HCT116 (cell line): ENCODE measurements at regions not wholly inside any gene's neighbourhood (a gene's known extent, or its start where the extent isn't known, plus 50 kb on each side); places are given as distances from the start of the nearest gene placed in this dataset.

Experiments used
- ATAC-seq: fragments of 200-7000 bp; cut with Tn5 transposase; 2 replicates; pipeline ENCODE4 v1.9.1; 2020; ENCODE audit warnings: mild to moderate bottlenecking, moderate library complexity
- BruUV-seq: library from RNA; stranded (reverse); fragments of 400-500 nt; replicated peaks from 2 replicates; lab custom pipeline; 2021; lab: Mats Ljungman, UMichigan
- CTCF ChIA-PET: fragments of 300-600 bp; sonication (Branson Sonifier 250); formaldehyde crosslinking; loops from one replicate; lab custom pipeline; 2021; ENCODE audit warnings: antibody characterized with exemption; lab: Charles Lee
- POLR2A ChIA-PET: fragments of 300-600, 350-600 bp; sonication (Branson Sonifier 250); formaldehyde crosslinking; loops from one replicate; lab custom pipeline; 2021; ENCODE audit warnings: antibody characterized with exemption; lab: Charles Lee
- RAD21 ChIA-PET, 2 experiments: fragments of 300-600 bp; sonication (Branson Sonifier 250); formaldehyde crosslinking; loops; one replicate each; lab custom pipeline; 2023; ENCODE audit warnings: low total read pairs in 2 of 2; ENCODE audit not compliant: uncharacterized antibody in 2 of 2, unreplicated experiment in 2 of 2, low non-redundant PET in 1 of 2; lab: Charles Lee
- DNase-seq: peaks from one replicate; pipeline ENCODE4 v3.0.0-alpha.2; 2010; ENCODE audit warnings: low read depth, low spot score
- H2AFZ ChIP-seq: fragments of 200-600 bp; shearing (Covaris generic), sonication (generic); 2 replicates; pipeline ENCODE4 v1.6.1; 2017; ENCODE audit warnings: low read depth, mixed run types, mixed read lengths, antibody characterized with exemption, low read length; ENCODE audit not compliant: poor library complexity, severe bottlenecking
- H3K27ac ChIP-seq: 2 replicates; pipeline ENCODE4 v1.5.1; 2012; ENCODE audit warnings: low read depth, low read length
- H3K27me3 ChIP-seq: fragments of 200-600 bp; sonication (generic); 2 replicates; pipeline ENCODE4 v1.6.1; 2016; ENCODE audit warnings: mixed run types, low read length, mixed read lengths; ENCODE audit not compliant: insufficient read depth
- H3K36me3 ChIP-seq, 2 experiments: fragments of 200-500 bp in 1 of 2; fragments of 200-600 bp in 1 of 2; sonication (Bioruptor generic) in 1 of 2; sonication (generic) in 1 of 2; 2 replicates each; pipeline versions ENCODE4 v1.5.1 to v1.6.1; 2014 to 2016; ENCODE audit warnings: low read length in 2 of 2, inconsistent platforms in 1 of 2, mixed read lengths in 1 of 2, mixed run types in 1 of 2; ENCODE audit not compliant: insufficient read depth in 2 of 2, control insufficient read depth in 1 of 2
- H3K4me1 ChIP-seq, 2 experiments: fragments of 200-600 bp in 1 of 2; sonication (generic) in 1 of 2; 2 replicates each; pipeline versions ENCODE4 v1.5.1 to v1.6.1; 2012 to 2017; ENCODE audit warnings: low read length in 2 of 2, inconsistent platforms in 1 of 2, mild to moderate bottlenecking in 1 of 2, mixed read lengths in 1 of 2, mixed run types in 1 of 2, moderate library complexity in 1 of 2; ENCODE audit not compliant: insufficient read depth in 2 of 2, control insufficient read depth in 1 of 2
- H3K4me2 ChIP-seq: fragments of 200-600 bp; sonication (generic); 2 replicates; pipeline ENCODE4 v1.6.1; 2017; ENCODE audit warnings: mixed run types, low read length, mixed read lengths
- H3K4me3 ChIP-seq, 2 experiments: fragments of 200-600 bp in 1 of 2; sonication (generic) in 1 of 2; replicated peaks in 1 of 2; 2 replicates each; pipeline ENCODE4 v1.5.1; 2011 to 2016; ENCODE audit warnings: low read length in 2 of 2, control low read depth in 1 of 2, low read depth in 1 of 2, mild to moderate bottlenecking in 1 of 2, mixed read lengths in 1 of 2, mixed run types in 1 of 2
- H3K79me2 ChIP-seq: fragments of 200-600 bp; sonication (generic); 2 replicates; pipeline ENCODE4 v1.6.1; 2017; ENCODE audit warnings: mild to moderate bottlenecking, mixed run types, low read length, moderate library complexity, mixed read lengths; ENCODE audit not compliant: insufficient read depth
- H3K9ac ChIP-seq: fragments of 200-600 bp; sonication (generic); 2 replicates; pipeline ENCODE4 v1.6.1; 2016; ENCODE audit warnings: low read length, mixed read lengths
- H3K9me2 ChIP-seq: fragments of 200-600 bp; sonication (generic), shearing (Covaris generic); 2 replicates; pipeline ENCODE4 v1.6.1; 2017; ENCODE audit warnings: mixed run types, mild to moderate bottlenecking, moderate library complexity; ENCODE audit not compliant: insufficient read depth
- H3K9me3 ChIP-seq, 2 experiments: fragments of 200-500 bp in 1 of 2; fragments of 200-600 bp in 1 of 2; sonication (Bioruptor generic) in 1 of 2; sonication (generic) in 1 of 2; 2 replicates each; pipeline ENCODE4 v1.6.1; 2014 to 2017; ENCODE audit warnings: low read length in 2 of 2, mixed read lengths in 2 of 2, inconsistent platforms in 1 of 2, low read depth in 1 of 2, mild to moderate bottlenecking in 1 of 2, mixed run types in 1 of 2, moderate library complexity in 1 of 2; ENCODE audit not compliant: control insufficient read depth in 1 of 2, insufficient read depth in 1 of 2
- H4K20me1 ChIP-seq: fragments of 200-600 bp; sonication (generic), shearing (Covaris generic); 2 replicates; pipeline ENCODE4 v1.6.1; 2017; ENCODE audit warnings: mixed run types, mild to moderate bottlenecking, moderate library complexity; ENCODE audit not compliant: insufficient read depth
- CBX3 ChIP-seq: IDR thresholded peaks from 2 replicates; pipeline ENCODE4 v1.6.1; 2012; ENCODE audit warnings: low read depth
- EGR1 ChIP-seq: IDR thresholded peaks from 2 replicates; pipeline ENCODE4 v1.6.1; 2012; ENCODE audit warnings: low read depth
- FOSL1 ChIP-seq: IDR thresholded peaks from 2 replicates; pipeline ENCODE4 v1.6.1; 2012; ENCODE audit warnings: low read depth
- RAD21 ChIP-seq: IDR thresholded peaks from 2 replicates; pipeline ENCODE4 v1.6.1; 2012; ENCODE audit warnings: low read depth, mild to moderate bottlenecking
- SP1 ChIP-seq: IDR thresholded peaks from 2 replicates; pipeline ENCODE4 v1.6.1; 2012; ENCODE audit warnings: low read depth
- SRF ChIP-seq: IDR thresholded peaks from 2 replicates; pipeline ENCODE4 v1.6.1; 2012; ENCODE audit warnings: low read depth
- ZFX ChIP-seq: fragments of 450-650 bp; IDR thresholded peaks from 2 replicates; pipeline ENCODE4 v1.6.1; 2017
- ZNF274 ChIP-seq: fragments of 200-500 bp; sonication (Bioruptor generic); IDR thresholded peaks from 2 replicates; pipeline ENCODE4 v1.6.1; 2014; ENCODE audit warnings: mild to moderate bottlenecking, low read depth, low read length, inconsistent platforms
- intact Hi-C: fragments of 100-400 bp; cut with micrococcal nuclease; formaldehyde crosslinking; loops from 2 replicates; pipeline ENCODE4 v1.10.0; 2022
- TF ChIP-seq, protein P1 (sequence below), 3 experiments: fragments of 200-600 bp in 1 of 3; sonication (generic) in 1 of 3; IDR thresholded peaks in 2 of 3; conservative IDR thresholded peaks in 1 of 3; 2 replicates each; pipeline ENCODE4 v1.5.1; 2012 to 2017; ENCODE audit warnings: low read depth in 2 of 3, low read length in 2 of 3, antibody characterized with exemption in 1 of 3, borderline replicate concordance in 1 of 3, control low read depth in 1 of 3, mild to moderate bottlenecking in 1 of 3, mixed read lengths in 1 of 3, mixed run types in 1 of 3, moderate library complexity in 1 of 3; ENCODE audit not compliant: insufficient read depth in 1 of 3
- TF ChIP-seq, protein P2 (sequence below): IDR thresholded peaks from 2 replicates; pipeline ENCODE4 v1.6.1; 2012

DNA sequence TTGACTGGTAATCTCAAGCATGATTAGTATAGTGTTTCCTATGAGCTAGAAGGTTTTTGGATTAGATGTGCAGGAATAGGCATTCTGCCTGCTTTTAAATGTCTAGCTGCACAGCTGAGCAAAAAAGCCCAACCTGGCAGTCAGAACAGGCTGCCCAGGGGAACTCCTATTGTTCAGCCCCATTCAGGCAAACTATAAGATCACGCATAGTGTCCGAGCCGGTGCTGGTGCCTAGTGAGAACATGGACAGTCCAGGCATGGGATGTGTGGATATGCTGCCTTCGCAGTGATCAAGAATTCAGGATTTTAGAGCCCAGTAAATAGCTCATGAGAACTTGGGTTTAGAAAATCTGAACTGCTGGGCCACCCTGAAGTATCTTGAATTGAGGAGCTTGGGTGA, 348.8 kb downstream of the UTRN start:
- H3K4me3 ChIP-seq, result no peak overlapping the region
- intact Hi-C loops, result no loop called here
- ChIA-PET CTCF (no interaction called here), POLR2A (no interaction called here), RAD21 (no interaction called here)
- no peak overlapping the region for H3K4me2 ChIP-seq
- no peaks in the 10 kb centered on the region for H3K4me1 ChIP-seq
- no peak overlapping the region for H2AFZ ChIP-seq
- H4K20me1 ChIP-seq, result no peaks in the 10 kb centered on the region
- H3K9ac ChIP-seq, result no peak overlapping the region
- H3K27ac ChIP-seq, result no peak overlapping the region
- no peaks in the 10 kb centered on the region for H3K79me2 ChIP-seq
- TF ChIP-seq, protein P1, sequence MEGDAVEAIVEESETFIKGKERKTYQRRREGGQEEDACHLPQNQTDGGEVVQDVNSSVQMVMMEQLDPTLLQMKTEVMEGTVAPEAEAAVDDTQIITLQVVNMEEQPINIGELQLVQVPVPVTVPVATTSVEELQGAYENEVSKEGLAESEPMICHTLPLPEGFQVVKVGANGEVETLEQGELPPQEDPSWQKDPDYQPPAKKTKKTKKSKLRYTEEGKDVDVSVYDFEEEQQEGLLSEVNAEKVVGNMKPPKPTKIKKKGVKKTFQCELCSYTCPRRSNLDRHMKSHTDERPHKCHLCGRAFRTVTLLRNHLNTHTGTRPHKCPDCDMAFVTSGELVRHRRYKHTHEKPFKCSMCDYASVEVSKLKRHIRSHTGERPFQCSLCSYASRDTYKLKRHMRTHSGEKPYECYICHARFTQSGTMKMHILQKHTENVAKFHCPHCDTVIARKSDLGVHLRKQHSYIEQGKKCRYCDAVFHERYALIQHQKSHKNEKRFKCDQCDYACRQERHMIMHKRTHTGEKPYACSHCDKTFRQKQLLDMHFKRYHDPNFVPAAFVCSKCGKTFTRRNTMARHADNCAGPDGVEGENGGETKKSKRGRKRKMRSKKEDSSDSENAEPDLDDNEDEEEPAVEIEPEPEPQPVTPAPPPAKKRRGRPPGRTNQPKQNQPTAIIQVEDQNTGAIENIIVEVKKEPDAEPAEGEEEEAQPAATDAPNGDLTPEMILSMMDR (IDR thresholded peaks at IDR 0.05 in 2 of 3, conservative IDR thresholded peaks at IDR 0.05 in 1 of 3; ENCODE audit: borderline replicate concordance in 1 of 3, insufficient read depth in 1 of 3, low read depth in 2 of 3, low read length in 2 of 3), result no peak
- no peak for TF ChIP-seq EGR1
- TF ChIP-seq SP1, result no peak
- no peak for TF ChIP-seq ZFX
- H3K9me2 ChIP-seq, result no peaks in the 10 kb centered on the region
- no peaks in the 10 kb centered on the region for H3K27me3 ChIP-seq
- BruUV-seq, result no TSS peak
- ATAC-seq (no peak), DNase-seq (no peak)
- H3K36me3 ChIP-seq, result no peaks in the 10 kb centered on the region
- H3K9me3 ChIP-seq, result no peaks in the 10 kb centered on the region

DNA sequence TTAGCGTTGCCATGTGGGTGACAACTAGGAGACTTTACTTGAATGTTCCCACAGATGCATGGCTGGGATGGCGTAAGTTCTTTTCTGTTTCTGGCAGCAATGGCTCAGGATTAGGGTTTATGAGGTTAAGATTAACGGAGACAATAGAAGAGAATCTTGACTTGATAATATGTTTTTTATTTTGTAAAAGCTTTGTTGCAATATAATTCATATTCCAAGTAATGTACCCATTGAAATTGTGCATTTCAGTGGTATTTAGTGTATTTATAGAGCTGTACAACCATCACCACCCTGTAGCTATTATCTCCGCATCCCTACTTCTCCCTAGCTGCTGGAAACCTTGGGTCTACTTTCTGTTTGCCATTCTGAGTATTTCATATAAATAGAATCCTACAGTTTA, 349.2 kb downstream of the UTRN start:
- Histone ChIP-seq H3K4me3 (no peak overlapping the region), H3K4me1 (no peaks in the 10 kb centered on the region), H3K79me2 (no peaks in the 10 kb centered on the region), H3K27ac (no peak overlapping the region), H3K27me3 (no peaks in the 10 kb centered on the region), H3K9me2 (no peaks in the 10 kb centered on the region), H3K9me3 (no peaks in the 10 kb centered on the region), H3K4me2 (no peak overlapping the region), H4K20me1 (no peaks in the 10 kb centered on the region), H3K9ac (no peak overlapping the region), H2AFZ (no peak overlapping the region), H3K36me3 (no peaks in the 10 kb centered on the region)
- ATAC-seq (no peak), DNase-seq (no peak)
- ChIA-PET RAD21 (no interaction called here), CTCF (no interaction called here), POLR2A (no interaction called here)
- TF ChIP-seq SRF, result no peak
- TF ChIP-seq RAD21, result no peak
- TF ChIP-seq FOSL1, result no peak
- TF ChIP-seq SP1, result no peak
- TF ChIP-seq, protein P2, sequence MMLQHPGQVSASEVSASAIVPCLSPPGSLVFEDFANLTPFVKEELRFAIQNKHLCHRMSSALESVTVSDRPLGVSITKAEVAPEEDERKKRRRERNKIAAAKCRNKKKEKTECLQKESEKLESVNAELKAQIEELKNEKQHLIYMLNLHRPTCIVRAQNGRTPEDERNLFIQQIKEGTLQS, result no peak
- no peak for TF ChIP-seq CBX3
- no peak for TF ChIP-seq ZNF274
- BruUV-seq, result no TSS peak
- intact Hi-C loops, result no loop called here
